ENCODE measurements at regions not wholly inside any gene's neighbourhood (a gene's known extent, or its start where the extent isn't known, plus 50 kb on each side); places are given as distances from the start of the nearest gene placed in this dataset.

GRCh38 chr5:107277485-107278125 lies 393.1 kb downstream of the EFNA5 start:
- TF ChIP-seq POLR2AphosphoS5 (IDR thresholded peaks at IDR 0.05; ENCODE audit: insufficient read depth, low read depth, low read length), result no peak
- TF ChIP-seq CTCF (IDR thresholded peaks at IDR 0.05; ENCODE audit: extremely low read depth in 1 of 2, insufficient read depth in 1 of 2, low read depth in 1 of 2, low read length in 2 of 2), result no peak
- TF ChIP-seq POLR2A (IDR thresholded peaks at IDR 0.05; ENCODE audit: low read depth, low read length), result no peak
- no peak for TF ChIP-seq EZH2 (IDR thresholded peaks at IDR 0.05; ENCODE audit: borderline replicate concordance, low read depth, low read length, severe bottlenecking)
- no peak for TF ChIP-seq MYC (IDR thresholded peaks at IDR 0.05; ENCODE audit: low read depth, low read length)
- TF ChIP-seq GATA2 (IDR thresholded peaks at IDR 0.05; ENCODE audit: insufficient read depth, insufficient read length, low read depth, low read length), result no peak
- TF ChIP-seq FOS (IDR thresholded peaks at IDR 0.05; ENCODE audit: borderline replicate concordance, insufficient read depth, low read length), result no peak
- no peak for TF ChIP-seq MAX (IDR thresholded peaks at IDR 0.05; ENCODE audit: insufficient read depth, insufficient read length)
- no peak for TF ChIP-seq JUN (IDR thresholded peaks at IDR 0.05; ENCODE audit: borderline replicate concordance, insufficient read depth, insufficient read length, low read depth)

All from endothelial cell of umbilical vein (primary cell).